SH-SY5Y (cell line): ENCODE measurements at regions not wholly inside any gene's neighbourhood (a gene's known extent, or its start where the extent isn't known, plus 50 kb on each side); places are given as distances from the start of the nearest gene placed in this dataset.

Experiments
- GATA2 ChIP-seq: IDR thresholded peaks from 2 replicates; pipeline ENCODE4 v1.6.1; 2011; ENCODE audit warnings: mild to moderate bottlenecking, low read depth, low read length
- GATA3 ChIP-seq: IDR thresholded peaks from 2 replicates; pipeline ENCODE4 v1.6.1; 2011; ENCODE audit warnings: low read depth, mild to moderate bottlenecking, low read length, moderate library complexity

GRCh38 chr5:18032744-18033143 lies 398.5 kb downstream of the TAF11L14 start:
- TF ChIP-seq GATA2 (no peak), GATA3 (no peak)
